ENCODE measurements at regions not wholly inside any gene's neighbourhood (a gene's known extent, or its start where the extent isn't known, plus 50 kb on each side); places are given as distances from the start of the nearest gene placed in this dataset.

GRCh38 chr16:72400257-72401083 is 228.5 kb upstream of the PMFBP1 start:
- DNase-seq, result peak; percentile 45

- DNase-seq, result no peak
These were observed 227.9 kb upstream of the PMFBP1 start for GRCh38 chr16:72399811-72400210.

- no peak for DNase-seq
These were observed 225.9 kb upstream of the PMFBP1 start for GRCh38 chr16:72397876-72398275.

- no peak for DNase-seq
These were observed 222.6 kb upstream of the PMFBP1 start for GRCh38 chr16:72394526-72394925.

- DNase-seq, result no peak
These were observed 217.8 kb upstream of the PMFBP1 start for GRCh38 chr16:72389791-72390190.

GRCh38 chr16:72388007-72388406 is 216.1 kb upstream of the PMFBP1 start:
- no peak for DNase-seq

- DNase-seq, result no peak
These were observed 212.7 kb upstream of the PMFBP1 start for GRCh38 chr16:72384651-72385050.

- DNase-seq, result no peak
These were observed 208.3 kb upstream of the PMFBP1 start for GRCh38 chr16:72380283-72380682.

GRCh38 chr16:72373201-72373600 is 201.2 kb upstream of the PMFBP1 start:
- DNase-seq, result no peak

- no peak for DNase-seq
These were observed 200.4 kb upstream of the PMFBP1 start for GRCh38 chr16:72372087-72373045.

GRCh38 chr16:72371307-72372086 is 199.5 kb upstream of the PMFBP1 start:
- DNase-seq, result no peak

- DNase-seq, result no peak
These were observed 197.3 kb upstream of the PMFBP1 start for GRCh38 chr16:72369274-72369673.

GRCh38 chr16:72367851-72368250 is 195.9 kb upstream of the PMFBP1 start:
- DNase-seq, result no peak

GRCh38 chr16:72362973-72363372 is 191.0 kb upstream of the PMFBP1 start:
- DNase-seq, result no peak

GRCh38 chr16:72362476-72362875 is 190.5 kb upstream of the PMFBP1 start:
- no peak for DNase-seq

GRCh38 chr16:72357910-72358309 is 186.0 kb upstream of the PMFBP1 start:
- no peak for DNase-seq

GRCh38 chr16:72355561-72355960 is 183.6 kb upstream of the PMFBP1 start:
- no peak for DNase-seq

- DNase-seq, result no peak
These were observed 177.8 kb upstream of the PMFBP1 start for GRCh38 chr16:72349719-72350118.

- DNase-seq, result no peak
These were observed 161.0 kb upstream of the PMFBP1 start for GRCh38 chr16:72332926-72333325.

- no peak for DNase-seq
These were observed 152.6 kb upstream of the PMFBP1 start for GRCh38 chr16:72324578-72324977.

GRCh38 chr16:72317446-72317845 is 145.5 kb upstream of the PMFBP1 start:
- DNase-seq, result peak; percentile 41

- DNase-seq, result no peak
These were observed 141.9 kb upstream of the PMFBP1 start for GRCh38 chr16:72313903-72314302.

- no peak for DNase-seq
These were observed 140.9 kb upstream of the PMFBP1 start for GRCh38 chr16:72312828-72313227.

Measured in right forelimb (tissue), 1 donor.